Hepatocyte (in vitro differentiated cells): ENCODE measurements at regions not wholly inside any gene's neighbourhood (a gene's known extent, or its start where the extent isn't known, plus 50 kb on each side); places are given as distances from the start of the nearest gene placed in this dataset.
A peak's percentile ranks its signal among the peaks of the same experiment; 100 is the strongest.

Experiments used
- DNase-seq: peaks from one replicate; pipeline ENCODE4 v3.0.0-alpha.2; 2016; ENCODE audit warnings: low spot score
- H2AFZ ChIP-seq: fragments of 200-600 bp; sonication (generic); 2 replicates; pipeline ENCODE4 v1.6.0; 2016; ENCODE audit warnings: antibody characterized with exemption, mild to moderate bottlenecking
- H3K27ac ChIP-seq: fragments of 200-600 bp; sonication (generic); 2 replicates; pipeline ENCODE4 v1.5.1; 2016; ENCODE audit warnings: mild to moderate bottlenecking
- H3K27me3 ChIP-seq: fragments of 200-600 bp; sonication (generic); 2 replicates; pipeline ENCODE4 v1.6.1; 2016
- H3K36me3 ChIP-seq: fragments of 200-600 bp; sonication (generic); replicated peaks from 2 replicates; pipeline ENCODE4 v1.5.1; 2016; ENCODE audit warnings: low read depth; ENCODE audit not compliant: insufficient read depth
- H3K4me1 ChIP-seq: fragments of 200-600 bp; sonication (generic); 2 replicates; pipeline ENCODE4 v1.5.1; 2016; ENCODE audit warnings: mild to moderate bottlenecking, moderate library complexity; ENCODE audit not compliant: insufficient read depth
- H3K4me2 ChIP-seq: fragments of 200-600 bp; sonication (generic); 2 replicates; pipeline ENCODE4 v1.6.0; 2016
- H3K4me3 ChIP-seq: fragments of 200-600 bp; sonication (generic); 2 replicates; pipeline ENCODE4 v1.5.1; 2016; ENCODE audit warnings: mild to moderate bottlenecking
- H3K79me2 ChIP-seq: fragments of 200-600 bp; sonication (generic); 2 replicates; pipeline ENCODE4 v1.6.0; 2017; ENCODE audit warnings: mild to moderate bottlenecking
- H3K9me2 ChIP-seq: fragments of 200-600 bp; sonication (generic); replicated peaks from 2 replicates; pipeline ENCODE4 v1.6.0; 2017; ENCODE audit warnings: mild to moderate bottlenecking; ENCODE audit not compliant: insufficient read depth
- H3K9me3 ChIP-seq: fragments of 200-600 bp; sonication (generic); 2 replicates; pipeline ENCODE4 v1.5.1; 2016; ENCODE audit warnings: low read depth, mild to moderate bottlenecking
- H4K20me1 ChIP-seq: fragments of 200-600 bp; sonication (generic); 2 replicates; pipeline ENCODE4 v1.6.0; 2016; ENCODE audit warnings: mild to moderate bottlenecking; ENCODE audit not compliant: insufficient read depth, poor library complexity, severe bottlenecking
- CTCF ChIP-seq: fragments of 200-600 bp; sonication (generic); IDR thresholded peaks from 2 replicates; pipeline ENCODE4 v1.5.1; 2016; ENCODE audit warnings: antibody characterized with exemption, mild to moderate bottlenecking; ENCODE audit not compliant: poor library complexity
- EZH2 ChIP-seq: fragments of 200-600 bp; sonication (generic); IDR thresholded peaks from 2 replicates; pipeline ENCODE4 v1.6.1; 2016; ENCODE audit warnings: antibody characterized with exemption, mild to moderate bottlenecking, borderline replicate concordance
- EZH2phosphoT487 ChIP-seq: fragments of 200-600 bp; sonication (generic); IDR thresholded peaks from one replicate; pipeline ENCODE4 v1.6.1; 2018; ENCODE audit warnings: antibody characterized with exemption, mild to moderate bottlenecking, low read depth, moderate library complexity; ENCODE audit not compliant: unreplicated experiment, severe bottlenecking
- WGBS: methylation state at CpG from one replicate; pipeline ENCODE4 v1.1.6; 2016; ENCODE audit warnings: low lambda C conversion rate; ENCODE audit errors: missing lambda C conversion rate; 5-methylcytosine and 5-hydroxymethylcytosine counted together

DNA sequence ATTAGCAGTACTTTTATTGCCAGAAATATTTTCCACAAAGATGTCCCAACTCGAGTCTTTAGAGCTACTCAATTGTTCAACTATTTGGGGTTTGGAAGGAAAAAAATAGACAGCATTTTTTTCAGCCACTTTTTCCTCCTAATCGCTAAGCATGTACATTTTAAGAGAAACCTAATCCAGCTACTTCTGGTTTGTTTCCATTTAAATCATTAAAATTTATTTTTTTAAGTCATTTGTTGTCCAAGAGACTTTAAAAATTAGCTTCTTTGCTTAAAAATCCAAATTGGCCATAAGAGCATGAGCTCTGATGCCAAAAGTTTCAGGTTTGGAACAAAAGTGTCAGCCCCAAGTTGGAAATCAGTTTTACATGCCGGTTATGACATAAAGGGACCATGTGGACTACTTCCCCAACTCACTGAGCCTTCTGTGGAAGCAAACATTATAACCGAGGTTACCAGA lies 186.3 kb upstream of the INTU start:
- H3K4me2 ChIP-seq: no peak overlapping the region
- no peaks in the 10 kb centered on the region for H4K20me1 ChIP-seq
- H3K79me2 ChIP-seq: no peaks in the 10 kb centered on the region
- no peak for TF ChIP-seq CTCF
- no peak for TF ChIP-seq EZH2
- TF ChIP-seq EZH2phosphoT487: no peak
- WGBS: 62% methylated on average over 4 of the region's 4 CpGs
- H3K9me3 ChIP-seq: no peaks in the 10 kb centered on the region
- no peak overlapping the region for H2AFZ ChIP-seq
- H3K36me3 ChIP-seq: no peaks in the 10 kb centered on the region
- no peak for DNase-seq
- no peaks in the 10 kb centered on the region for H3K9me2 ChIP-seq
- peak overlapping the region; percentile 63 for H3K27ac ChIP-seq
- no peak overlapping the region for H3K4me3 ChIP-seq
- H3K4me1 ChIP-seq: peaks cover 4% of the 10 kb centered on the region
- no peaks in the 10 kb centered on the region for H3K27me3 ChIP-seq

GRCh38 chr4:127448986-127449385 lies 183.8 kb upstream of the INTU start:
- no peaks in the 10 kb centered on the region for H3K9me2 ChIP-seq
- TF ChIP-seq EZH2phosphoT487 (no peak), EZH2 (no peak), CTCF (no peak)
- H3K27ac ChIP-seq: no peak overlapping the region
- no peaks in the 10 kb centered on the region for H3K36me3 ChIP-seq
- no peaks in the 10 kb centered on the region for H3K79me2 ChIP-seq
- no peak overlapping the region for H2AFZ ChIP-seq
- no peak overlapping the region for H3K4me3 ChIP-seq
- no peaks in the 10 kb centered on the region for H3K9me3 ChIP-seq
- peaks cover 4% of the 10 kb centered on the region for H3K4me1 ChIP-seq
- DNase-seq: no peak
- no peak overlapping the region for H3K4me2 ChIP-seq
- H3K27me3 ChIP-seq: no peaks in the 10 kb centered on the region
- 97% methylated on average over 1 of the region's 1 CpG for WGBS
- no peaks in the 10 kb centered on the region for H4K20me1 ChIP-seq

DNA sequence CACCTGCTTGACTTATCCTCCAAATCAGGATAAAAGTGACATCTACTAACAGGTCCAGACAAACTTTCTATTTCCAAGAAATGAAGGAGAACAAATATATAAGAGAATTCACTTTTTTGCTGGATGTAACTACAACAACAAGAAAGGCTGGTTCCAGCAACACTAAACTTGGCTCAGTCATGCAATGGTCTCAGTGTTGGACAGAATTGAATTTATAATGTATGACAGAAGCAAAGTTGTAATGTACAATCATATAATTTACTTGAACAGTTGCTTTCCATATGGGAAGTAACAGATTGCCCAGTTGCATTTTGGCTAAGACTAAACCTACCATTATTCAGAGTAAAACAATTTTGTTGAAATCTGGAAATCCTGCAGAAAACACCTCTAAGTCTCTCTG lies 183.3 kb upstream of the INTU start:
- Histone ChIP-seq H3K4me1 (peaks cover 4% of the 10 kb centered on the region), H3K36me3 (no peaks in the 10 kb centered on the region), H2AFZ (no peak overlapping the region), H4K20me1 (no peaks in the 10 kb centered on the region), H3K27ac (no peak overlapping the region), H3K4me3 (no peak overlapping the region), H3K9me2 (no peaks in the 10 kb centered on the region), H3K4me2 (no peak overlapping the region), H3K27me3 (no peaks in the 10 kb centered on the region), H3K79me2 (no peaks in the 10 kb centered on the region), H3K9me3 (no peaks in the 10 kb centered on the region)
- DNase-seq: no peak
- TF ChIP-seq EZH2 (no peak), CTCF (no peak), EZH2phosphoT487 (no peak)

- no peak overlapping the region for H3K27ac ChIP-seq
- no peaks in the 10 kb centered on the region for H3K79me2 ChIP-seq
- TF ChIP-seq EZH2 (no peak), EZH2phosphoT487 (no peak), CTCF (no peak)
- H3K27me3 ChIP-seq: no peaks in the 10 kb centered on the region
- no peak overlapping the region for H2AFZ ChIP-seq
- no peaks in the 10 kb centered on the region for H3K9me3 ChIP-seq
- H3K4me2 ChIP-seq: no peak overlapping the region
- no peak overlapping the region for H3K4me3 ChIP-seq
- no peaks in the 10 kb centered on the region for H4K20me1 ChIP-seq
- no peaks in the 10 kb centered on the region for H3K9me2 ChIP-seq
- 79% methylated on average over 1 of the region's 1 CpG for WGBS
- DNase-seq: no peak
- no peaks in the 10 kb centered on the region for H3K36me3 ChIP-seq
- peaks cover 4% of the 10 kb centered on the region for H3K4me1 ChIP-seq
These were observed 182.5 kb upstream of the INTU start for GRCh38 chr4:127450276-127450675.
